ENCODE measurements at regions not wholly inside any gene's neighbourhood (a gene's known extent, or its start where the extent isn't known, plus 50 kb on each side); places are given as distances from the start of the nearest gene placed in this dataset.

GRCh38 chr3:103906304-103906703 lies 1460.4 kb upstream of the ALCAM start:
- ATAC-seq (no peak), DNase-seq (no peak)
- H3K27me3 ChIP-seq: no peaks in the 10 kb centered on the region
- TF ChIP-seq CTCF (IDR thresholded peaks at IDR 0.05): no peak
- H3K4me1 ChIP-seq: no peaks in the 10 kb centered on the region
- H3K9me3 ChIP-seq: no peaks in the 10 kb centered on the region
- H3K36me3 ChIP-seq: no peaks in the 10 kb centered on the region
- no peak overlapping the region for H3K27ac ChIP-seq
- intact Hi-C loops (cut with DNase I): no loop called here
- no peak overlapping the region for H3K4me3 ChIP-seq

GRCh38 chr3:103906808-103907207 lies 1459.9 kb upstream of the ALCAM start:
- no peaks in the 10 kb centered on the region for H3K27me3 ChIP-seq
- ATAC-seq: no peak
- intact Hi-C loops (cut with DNase I): no loop called here
- H3K4me3 ChIP-seq: no peak overlapping the region
- no peaks in the 10 kb centered on the region for H3K9me3 ChIP-seq
- H3K27ac ChIP-seq: no peak overlapping the region
- H3K36me3 ChIP-seq: no peaks in the 10 kb centered on the region
- no peaks in the 10 kb centered on the region for H3K4me1 ChIP-seq
- DNase-seq: no peak
- TF ChIP-seq CTCF (IDR thresholded peaks at IDR 0.05): no peak

GRCh38 chr3:103907567-103907966 lies 1459.1 kb upstream of the ALCAM start:
- H3K36me3 ChIP-seq: no peaks in the 10 kb centered on the region
- H3K4me3 ChIP-seq: no peak overlapping the region
- no peak overlapping the region for H3K27ac ChIP-seq
- H3K9me3 ChIP-seq: no peaks in the 10 kb centered on the region
- DNase-seq (no peak), ATAC-seq (no peak)
- intact Hi-C loops (cut with DNase I): no loop called here
- TF ChIP-seq CTCF (IDR thresholded peaks at IDR 0.05): no peak
- H3K27me3 ChIP-seq: no peaks in the 10 kb centered on the region
- H3K4me1 ChIP-seq: no peaks in the 10 kb centered on the region

- no peaks in the 10 kb centered on the region for H3K9me3 ChIP-seq
- no peaks in the 10 kb centered on the region for H3K36me3 ChIP-seq
- DNase-seq: no peak
- no peaks in the 10 kb centered on the region for H3K27me3 ChIP-seq
- no peak for TF ChIP-seq CTCF (IDR thresholded peaks at IDR 0.05)
- H3K4me1 ChIP-seq: no peaks in the 10 kb centered on the region
- intact Hi-C loops (cut with DNase I): no loop called here
- H3K27ac ChIP-seq: no peak overlapping the region
- no peak overlapping the region for H3K4me3 ChIP-seq
- ATAC-seq: no peak
Observed at GRCh38 chr3:103909395-103909794, 1457.3 kb upstream of the ALCAM start.

- no peak for TF ChIP-seq CTCF (IDR thresholded peaks at IDR 0.05)
- H3K4me1 ChIP-seq: no peaks in the 10 kb centered on the region
- H3K27me3 ChIP-seq: no peaks in the 10 kb centered on the region
- H3K4me3 ChIP-seq: no peak overlapping the region
- no peak for ATAC-seq
- intact Hi-C loops (cut with DNase I): no loop called here
- H3K27ac ChIP-seq: no peak overlapping the region
- H3K36me3 ChIP-seq: no peaks in the 10 kb centered on the region
- no peak for DNase-seq
- H3K9me3 ChIP-seq: no peaks in the 10 kb centered on the region
Observed at GRCh38 chr3:103918336-103918735, 1448.4 kb upstream of the ALCAM start.

All from left lung (tissue), 4 donors.